Trophoblast cell (in vitro differentiated cells and primary cell): ENCODE measurements at regions not wholly inside any gene's neighbourhood (a gene's known extent, or its start where the extent isn't known, plus 50 kb on each side); places are given as distances from the start of the nearest gene placed in this dataset.

ENCODE experiments used
- DNase-seq, 2 donors: peaks; one replicate each; pipeline ENCODE4 v3.0.0-alpha.2; 2016
- H2AFZ ChIP-seq: 2 replicates; pipeline ENCODE4 v1.6.1; 2013; ENCODE audit warnings: low read length, moderate library complexity, mild to moderate bottlenecking; ENCODE audit not compliant: insufficient read depth, poor library complexity
- H2AK5ac ChIP-seq: 2 replicates; pipeline ENCODE4 v1.6.1; 2013; ENCODE audit warnings: mild to moderate bottlenecking, low read length
- H2BK120ac ChIP-seq: 2 replicates; pipeline ENCODE4 v1.6.1; 2013; ENCODE audit warnings: low read length, mild to moderate bottlenecking, moderate library complexity; ENCODE audit not compliant: insufficient read depth, poor library complexity
- H2BK12ac ChIP-seq: 2 replicates; pipeline ENCODE4 v1.6.1; 2013; ENCODE audit warnings: mild to moderate bottlenecking, low read length, moderate library complexity
- H2BK5ac ChIP-seq: 2 replicates; pipeline ENCODE4 v1.6.1; 2013; ENCODE audit warnings: low read length, low read depth, moderate library complexity, mild to moderate bottlenecking; ENCODE audit not compliant: poor library complexity
- H3K14ac ChIP-seq: 2 replicates; pipeline ENCODE4 v1.6.1; 2013; ENCODE audit warnings: mild to moderate bottlenecking, low read length
- H3K18ac ChIP-seq: 2 replicates; pipeline ENCODE4 v1.6.1; 2013; ENCODE audit warnings: mild to moderate bottlenecking, low read length
- H3K23ac ChIP-seq: 2 replicates; pipeline ENCODE4 v1.6.1; 2013; ENCODE audit warnings: low read length
- H3K27ac ChIP-seq: 2 replicates; pipeline ENCODE4 v1.5.1; 2013; ENCODE audit warnings: low read depth, mild to moderate bottlenecking, inconsistent platforms, low read length, moderate library complexity
- H3K27me3 ChIP-seq: 2 replicates; pipeline ENCODE4 v1.6.1; 2013; ENCODE audit warnings: inconsistent platforms, mild to moderate bottlenecking, low read length, moderate library complexity; ENCODE audit not compliant: insufficient read depth
- H3K36me3 ChIP-seq, 2 experiments: 1 replicate in 1 of 2; 2 replicates in 1 of 2; pipeline ENCODE4 v1.6.1; 2013; ENCODE audit warnings: low read length in 2 of 2, mild to moderate bottlenecking in 2 of 2, moderate library complexity in 1 of 2; ENCODE audit not compliant: insufficient read depth in 2 of 2, control insufficient read depth in 1 of 2
- H3K4ac ChIP-seq: 2 replicates; pipeline ENCODE4 v1.6.1; 2013; ENCODE audit warnings: low read depth, mild to moderate bottlenecking, low read length, moderate library complexity
- H3K4me1 ChIP-seq, 2 experiments: 1 replicate in 1 of 2; 2 replicates in 1 of 2; pipeline ENCODE4 v1.6.1; 2013; ENCODE audit warnings: low read length in 2 of 2, mild to moderate bottlenecking in 2 of 2, moderate library complexity in 1 of 2; ENCODE audit not compliant: insufficient read depth in 2 of 2, control insufficient read depth in 1 of 2
- H3K4me2 ChIP-seq: 2 replicates; pipeline ENCODE4 v1.6.1; 2013; ENCODE audit warnings: inconsistent platforms, mild to moderate bottlenecking, low read length, moderate library complexity
- H3K4me3 ChIP-seq: 2 replicates; pipeline ENCODE4 v1.5.1; 2013; ENCODE audit warnings: mild to moderate bottlenecking, low read depth, low read length, inconsistent platforms
- H3K79me1 ChIP-seq: one replicate; pipeline ENCODE4 v1.6.1; 2013; ENCODE audit warnings: low read length
- H3K79me2 ChIP-seq: 2 replicates; pipeline ENCODE4 v1.6.1; 2013; ENCODE audit warnings: low read length, mild to moderate bottlenecking; ENCODE audit not compliant: control insufficient read depth, insufficient read depth, poor library complexity
- H3K9ac ChIP-seq: 2 replicates; pipeline ENCODE4 v1.6.1; 2013; ENCODE audit warnings: mild to moderate bottlenecking, low read length
- H3K9me3 ChIP-seq: 2 replicates; pipeline ENCODE4 v1.6.1; 2013; ENCODE audit warnings: low read depth, mild to moderate bottlenecking, control low read depth, inconsistent platforms, low read length; ENCODE audit not compliant: insufficient read depth
- H4K12ac ChIP-seq: 2 replicates; pipeline ENCODE4 v1.6.1; 2013; ENCODE audit warnings: low read depth, mild to moderate bottlenecking, low read length, moderate library complexity
- H4K8ac ChIP-seq: 2 replicates; pipeline ENCODE4 v1.6.1; 2013; ENCODE audit warnings: low read depth, mild to moderate bottlenecking, low read length, moderate library complexity
- H4K91ac ChIP-seq: one replicate; pipeline ENCODE4 v1.6.1; 2013; ENCODE audit warnings: low read depth, mild to moderate bottlenecking, low read length, moderate library complexity
- WGBS: extraction: QIAGEN DNeasy Blood & Tissue Kit; methylation state at CpG from one replicate; pipeline ENCODE4 v1.1.7; 2013; ENCODE audit warnings: missing lambda C conversion rate; ENCODE audit not compliant: insufficient read length, insufficient coverage; ENCODE audit errors: extremely low coverage; 5-methylcytosine and 5-hydroxymethylcytosine counted together

DNA sequence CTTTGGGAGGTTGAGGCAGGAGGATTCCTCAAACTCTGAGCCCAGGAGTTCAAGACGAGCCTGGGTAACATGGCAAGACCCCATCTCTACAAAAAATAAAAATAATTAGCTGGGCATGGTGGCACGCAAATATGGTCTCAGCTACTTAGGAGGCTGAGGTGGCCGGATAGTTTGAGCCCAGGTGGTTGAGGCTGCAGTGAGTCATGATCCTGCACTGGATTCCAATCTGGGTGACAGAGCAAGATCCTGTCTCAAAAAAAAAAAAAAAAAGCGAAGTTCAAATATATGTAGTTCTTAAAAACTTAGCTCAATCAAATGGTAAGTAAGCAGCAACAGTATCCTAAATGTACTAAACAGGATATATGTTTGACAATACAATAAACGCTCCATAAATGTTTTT, 85.5 kb upstream of the SSTR1 start:
- no peak overlapping the region for H4K12ac ChIP-seq
- H3K79me2 ChIP-seq, result no peaks in the 10 kb centered on the region
- peak in 1 of 2 donors; percentile 32 for DNase-seq
- no peak overlapping the region for H4K8ac ChIP-seq
- no peak overlapping the region for H2AFZ ChIP-seq
- no peak overlapping the region for H4K91ac ChIP-seq
- no peaks in the 10 kb centered on the region for H3K27me3 ChIP-seq
- no peaks in the 10 kb centered on the region for H3K9me3 ChIP-seq
- no peak overlapping the region for H3K14ac ChIP-seq
- H2BK5ac ChIP-seq, result no peak overlapping the region
- H2BK120ac ChIP-seq, result no peak overlapping the region
- H3K4me3 ChIP-seq, result no peak overlapping the region
- H3K18ac ChIP-seq, result no peak overlapping the region
- H2BK12ac ChIP-seq, result no peak overlapping the region
- H3K79me1 ChIP-seq, result no peaks in the 10 kb centered on the region
- no peak overlapping the region for H2AK5ac ChIP-seq
- H3K23ac ChIP-seq, result no peak overlapping the region
- no peak overlapping the region for H3K27ac ChIP-seq
- no peaks in the 10 kb centered on the region for H3K36me3 ChIP-seq
- no peak overlapping the region for H3K4ac ChIP-seq
- H3K9ac ChIP-seq, result no peak overlapping the region
- no peak overlapping the region for H3K4me2 ChIP-seq
- no peaks in the 10 kb centered on the region for H3K4me1 ChIP-seq
- WGBS, result no CpG with 5 or more reads among the region's 5 CpGs

DNA sequence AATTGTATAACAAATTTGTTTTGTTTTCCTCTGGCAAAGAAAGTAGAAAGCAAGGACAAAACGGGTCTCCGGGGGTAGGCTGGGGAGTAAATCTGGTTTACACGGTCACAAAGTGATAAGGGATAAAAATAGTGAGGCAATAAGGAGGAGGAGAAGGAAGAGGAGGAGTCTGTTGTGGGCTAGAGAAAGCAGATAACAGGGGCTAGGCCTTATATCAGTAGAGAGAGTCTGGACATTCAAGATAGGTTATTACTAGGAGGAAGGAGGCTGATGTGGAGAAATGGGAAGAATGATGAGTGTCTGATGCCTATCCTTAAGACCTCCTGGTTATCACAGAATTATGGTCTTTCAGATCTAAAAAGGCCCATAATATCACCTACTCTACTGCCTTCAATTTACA, 83.2 kb upstream of the SSTR1 start:
- H3K18ac ChIP-seq, result no peak overlapping the region
- H2AFZ ChIP-seq, result no peak overlapping the region
- no peak for DNase-seq
- no peak overlapping the region for H4K8ac ChIP-seq
- no peak overlapping the region for H2BK12ac ChIP-seq
- no peaks in the 10 kb centered on the region for H3K79me1 ChIP-seq
- H3K9me3 ChIP-seq, result no peaks in the 10 kb centered on the region
- H3K23ac ChIP-seq, result no peak overlapping the region
- H3K14ac ChIP-seq, result no peak overlapping the region
- H2BK120ac ChIP-seq, result no peak overlapping the region
- H4K91ac ChIP-seq, result no peak overlapping the region
- H3K27me3 ChIP-seq, result no peaks in the 10 kb centered on the region
- H3K79me2 ChIP-seq, result no peaks in the 10 kb centered on the region
- no peak overlapping the region for H3K4ac ChIP-seq
- WGBS, result no CpG with 5 or more reads among the region's 3 CpGs
- no peak overlapping the region for H4K12ac ChIP-seq
- no peak overlapping the region for H3K4me2 ChIP-seq
- H2AK5ac ChIP-seq, result no peak overlapping the region
- H3K27ac ChIP-seq, result no peak overlapping the region
- H3K4me3 ChIP-seq, result no peak overlapping the region
- H3K36me3 ChIP-seq, result no peaks in the 10 kb centered on the region
- H2BK5ac ChIP-seq, result no peak overlapping the region
- no peak overlapping the region for H3K9ac ChIP-seq
- H3K4me1 ChIP-seq, result no peaks in the 10 kb centered on the region

DNA sequence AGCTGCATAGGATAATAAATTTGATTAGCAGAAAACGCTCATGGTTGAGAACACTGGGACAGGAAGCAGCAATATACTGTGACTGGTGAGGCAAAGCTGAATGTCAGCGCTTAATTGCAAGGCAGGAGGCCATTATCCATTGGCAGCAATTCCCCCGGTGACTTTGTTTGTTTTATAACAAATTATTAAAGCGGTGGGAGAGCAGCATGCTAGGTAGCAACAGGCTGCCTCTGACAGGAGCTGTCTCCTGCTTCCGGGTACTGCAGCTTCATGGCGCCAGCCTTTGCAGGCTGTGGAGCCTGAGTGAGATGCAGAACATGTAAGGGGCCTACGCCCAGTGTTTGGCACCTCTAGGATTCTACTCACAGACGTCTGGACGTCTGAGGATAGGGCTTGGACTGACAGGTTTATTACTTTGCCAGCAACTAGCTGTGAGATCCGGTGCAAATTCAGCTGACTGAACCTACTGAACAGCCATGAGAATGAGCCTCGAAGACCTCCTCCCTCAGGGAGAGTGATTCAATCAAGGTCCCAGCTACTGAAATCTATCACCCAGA, 82.1 kb upstream of the SSTR1 start:
- DNase-seq, result no peak
- H4K12ac ChIP-seq, result no peak overlapping the region
- H2AK5ac ChIP-seq, result no peak overlapping the region
- H3K9ac ChIP-seq, result no peak overlapping the region
- no peak overlapping the region for H3K4ac ChIP-seq
- no peak overlapping the region for H2BK120ac ChIP-seq
- no peak overlapping the region for H4K91ac ChIP-seq
- no peak overlapping the region for H4K8ac ChIP-seq
- H3K9me3 ChIP-seq, result no peaks in the 10 kb centered on the region
- H2BK12ac ChIP-seq, result no peak overlapping the region
- H3K27ac ChIP-seq, result no peak overlapping the region
- no peaks in the 10 kb centered on the region for H3K79me2 ChIP-seq
- H2BK5ac ChIP-seq, result no peak overlapping the region
- H3K4me1 ChIP-seq, result no peaks in the 10 kb centered on the region
- H3K27me3 ChIP-seq, result no peaks in the 10 kb centered on the region
- no peak overlapping the region for H3K4me3 ChIP-seq
- no peak overlapping the region for H3K18ac ChIP-seq
- H3K23ac ChIP-seq, result no peak overlapping the region
- no peak overlapping the region for H3K4me2 ChIP-seq
- no peak overlapping the region for H2AFZ ChIP-seq
- no peaks in the 10 kb centered on the region for H3K36me3 ChIP-seq
- H3K14ac ChIP-seq, result no peak overlapping the region
- WGBS, result no CpG with 5 or more reads among the region's 11 CpGs
- H3K79me1 ChIP-seq, result no peaks in the 10 kb centered on the region

- no peak overlapping the region for H3K18ac ChIP-seq
- no peak overlapping the region for H3K14ac ChIP-seq
- H3K23ac ChIP-seq, result no peak overlapping the region
- no peak overlapping the region for H2AFZ ChIP-seq
- no peak for DNase-seq
- H3K79me2 ChIP-seq, result no peaks in the 10 kb centered on the region
- no peaks in the 10 kb centered on the region for H3K79me1 ChIP-seq
- H3K27ac ChIP-seq, result no peak overlapping the region
- no peak overlapping the region for H2AK5ac ChIP-seq
- no peaks in the 10 kb centered on the region for H3K4me1 ChIP-seq
- no peaks in the 10 kb centered on the region for H3K27me3 ChIP-seq
- H4K12ac ChIP-seq, result no peak overlapping the region
- no peak overlapping the region for H3K4me3 ChIP-seq
- no peak overlapping the region for H4K91ac ChIP-seq
- no peak overlapping the region for H4K8ac ChIP-seq
- H3K36me3 ChIP-seq, result no peaks in the 10 kb centered on the region
- no peak overlapping the region for H2BK120ac ChIP-seq
- H2BK12ac ChIP-seq, result no peak overlapping the region
- no peak overlapping the region for H3K9ac ChIP-seq
- WGBS, result no CpG with 5 or more reads among the region's 2 CpGs
- no peaks in the 10 kb centered on the region for H3K9me3 ChIP-seq
- H3K4ac ChIP-seq, result no peak overlapping the region
- H3K4me2 ChIP-seq, result no peak overlapping the region
- no peak overlapping the region for H2BK5ac ChIP-seq
Measured at GRCh38 chr14:38127356-38127755, 80.3 kb upstream of the SSTR1 start.
